ENCODE measurements at regions not wholly inside any gene's neighbourhood (a gene's known extent, or its start where the extent isn't known, plus 50 kb on each side); places are given as distances from the start of the nearest gene placed in this dataset.
"Not testable (repeated sequence)": the region's sequence is repeated elsewhere in the genome, so short reads cannot be mapped to it uniquely, and the experiment has no call there.

DNA sequence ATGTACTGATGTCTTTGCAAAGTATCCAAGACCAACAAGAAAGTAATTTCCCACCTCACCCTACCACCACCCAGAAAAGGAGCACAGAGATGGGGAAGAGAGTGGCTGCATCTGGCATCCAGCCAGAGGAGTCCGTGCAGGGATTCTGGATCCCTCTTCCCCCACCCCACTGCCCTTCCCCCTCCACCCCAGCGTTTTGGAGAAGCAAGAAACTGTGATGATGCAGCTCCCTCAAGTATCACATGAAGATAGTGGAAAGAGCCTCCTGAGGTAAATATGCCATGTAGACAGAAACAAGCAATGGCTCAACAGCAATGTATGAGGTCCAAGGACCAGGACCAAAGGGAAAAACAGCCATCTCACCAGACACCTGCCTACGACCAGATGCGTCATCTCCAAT is 153.8 kb downstream of the DEPDC1B start:
- no peak for DNase-seq (ENCODE audit: low spot score)

DNA sequence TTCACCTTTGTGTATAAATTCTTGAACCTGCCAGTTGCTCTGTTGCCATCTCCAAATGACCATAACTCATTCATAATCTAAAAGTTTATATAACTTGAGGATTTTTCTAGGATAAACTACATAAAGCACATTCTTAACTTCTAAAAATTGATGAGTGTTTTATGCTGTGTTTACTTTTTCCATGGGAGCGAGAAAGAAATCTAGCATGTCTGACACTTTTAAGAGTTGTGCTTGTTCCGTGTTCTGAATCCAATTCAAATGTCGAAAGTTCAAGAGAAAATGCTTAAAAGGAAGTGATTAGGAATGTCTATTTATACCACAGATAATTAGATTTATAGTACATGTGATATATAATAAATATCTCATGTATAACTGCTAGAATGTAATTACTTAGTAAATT is 154.4 kb downstream of the DEPDC1B start:
- DNase-seq (ENCODE audit: low spot score) = no peak

DNA sequence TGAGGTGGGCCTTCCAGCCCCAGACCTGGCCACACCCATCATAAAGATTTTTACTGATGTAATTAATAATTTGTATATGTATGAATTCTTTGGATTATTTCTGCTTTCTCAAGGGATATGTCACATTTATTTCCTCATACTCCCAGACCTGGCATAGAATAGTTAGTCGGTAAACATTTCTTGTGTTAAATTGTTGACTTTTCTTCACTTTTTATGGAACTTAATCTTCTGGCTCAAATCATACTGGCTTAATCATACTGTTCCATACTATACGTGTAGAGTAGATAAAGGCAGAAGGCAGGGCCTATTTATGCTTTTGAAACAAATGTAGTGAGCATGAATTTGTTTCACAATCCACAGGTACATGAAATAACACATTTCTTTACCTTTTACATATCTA is 155.8 kb downstream of the DEPDC1B start:
- no peak for DNase-seq (ENCODE audit: low spot score)

DNA sequence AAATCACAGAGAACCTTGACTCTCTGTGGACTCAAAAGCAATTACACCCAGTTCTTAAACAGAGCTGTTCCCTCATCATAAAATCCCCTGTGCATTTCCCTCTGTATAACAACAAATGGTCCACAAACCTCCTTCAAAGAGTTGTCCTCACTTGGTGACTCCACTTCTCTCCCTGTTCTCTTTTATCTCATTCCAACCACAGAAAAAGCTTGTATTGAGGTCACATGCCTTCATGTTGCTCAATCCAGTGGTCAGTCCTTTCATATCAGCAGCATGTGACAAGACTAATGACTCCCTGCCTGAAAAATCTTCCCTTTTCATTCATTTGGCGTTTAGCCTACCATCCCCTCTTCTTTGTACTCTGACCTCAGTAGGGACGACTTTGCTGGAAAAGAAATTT is 158.0 kb downstream of the DEPDC1B start:
- no peak for DNase-seq (ENCODE audit: low spot score)

DNA sequence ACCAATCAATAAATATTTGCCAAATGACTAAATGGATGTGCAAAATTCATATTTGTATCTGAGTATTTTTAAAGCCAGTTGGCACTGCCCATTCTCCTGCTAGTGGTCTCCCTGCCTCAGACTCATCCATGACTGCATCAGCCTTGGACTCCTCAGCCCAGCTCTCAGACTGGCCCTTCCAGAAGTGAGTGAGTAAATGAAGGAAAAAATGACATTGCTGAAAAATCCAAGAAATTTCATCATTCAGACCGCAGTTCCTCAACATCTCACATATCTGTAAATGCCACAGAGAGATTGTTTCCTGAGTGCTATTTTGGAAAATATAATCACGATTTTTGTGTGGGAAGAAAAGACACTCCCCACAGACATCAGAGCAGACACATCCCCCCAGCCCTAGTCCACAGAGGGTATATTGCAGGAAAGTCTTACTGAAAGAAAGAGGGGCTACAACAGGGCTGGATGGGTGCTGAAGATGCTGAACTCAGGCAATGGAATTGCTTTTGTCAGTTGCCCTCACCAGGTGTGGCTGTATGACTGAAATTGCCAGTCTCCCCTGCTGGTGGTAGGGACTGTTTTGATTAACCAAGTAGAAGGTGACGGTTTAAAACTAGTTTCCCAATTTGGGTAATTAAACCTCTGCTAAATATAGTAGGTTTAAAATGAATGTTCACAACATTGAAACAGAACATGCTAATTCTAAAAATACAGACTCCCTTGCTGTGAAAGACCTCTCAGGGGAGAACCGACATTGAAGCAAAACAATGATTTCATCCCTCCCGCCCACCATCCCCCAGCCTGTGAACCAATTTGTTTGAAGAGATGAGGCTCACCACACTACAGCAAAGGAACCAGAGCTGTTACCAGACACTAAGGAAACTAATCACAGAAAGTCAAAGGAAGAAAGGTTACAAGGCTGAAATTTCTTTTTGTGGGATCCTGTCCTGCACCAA is 158.8 kb downstream of the DEPDC1B start:
- no peak for DNase-seq (ENCODE audit: low spot score)

DNA sequence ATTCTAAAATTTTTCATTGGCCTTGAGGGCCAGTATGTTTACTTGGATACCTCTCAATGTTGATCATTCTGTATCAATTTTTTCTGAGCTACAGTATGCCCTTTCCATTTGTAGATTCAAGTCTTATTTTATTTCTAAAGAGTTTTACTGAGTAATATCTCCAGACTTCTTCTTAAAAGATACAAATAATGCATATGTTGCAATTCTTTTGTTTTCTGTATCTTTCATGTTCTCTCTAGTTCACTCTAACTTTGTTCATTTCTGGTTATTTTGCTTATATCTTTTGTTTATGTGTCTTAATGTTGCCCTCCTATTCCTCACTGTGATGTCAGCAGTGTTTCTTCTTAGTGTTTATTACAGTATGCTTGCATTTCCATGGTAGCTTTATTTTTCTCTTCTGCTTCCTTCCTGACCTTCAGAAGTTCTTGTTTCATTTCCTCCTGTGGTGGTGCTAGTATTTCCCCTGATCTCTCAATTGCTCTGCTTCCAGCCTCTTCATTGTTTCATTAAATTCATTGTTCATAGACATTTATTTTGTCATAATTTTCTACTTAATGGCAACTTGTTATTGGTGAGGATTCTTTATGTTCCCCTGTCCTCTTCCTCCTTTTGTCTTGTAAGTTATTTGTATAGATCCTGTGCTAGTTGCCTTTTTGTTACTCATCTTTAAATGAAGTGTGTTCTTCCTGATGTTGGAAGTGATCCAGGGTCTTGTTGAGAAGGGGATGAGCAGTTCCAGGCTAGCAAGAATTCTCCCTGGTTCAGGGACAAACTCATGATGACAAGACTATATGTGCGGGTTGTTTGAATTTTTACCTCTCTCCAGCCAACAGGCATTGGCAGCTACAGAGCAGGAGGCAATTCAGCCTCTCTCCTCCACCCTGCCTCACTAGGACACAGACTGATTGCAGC is 160.8 kb downstream of the DEPDC1B start:
- DNase-seq (ENCODE audit: low spot score) = no peak

DNA sequence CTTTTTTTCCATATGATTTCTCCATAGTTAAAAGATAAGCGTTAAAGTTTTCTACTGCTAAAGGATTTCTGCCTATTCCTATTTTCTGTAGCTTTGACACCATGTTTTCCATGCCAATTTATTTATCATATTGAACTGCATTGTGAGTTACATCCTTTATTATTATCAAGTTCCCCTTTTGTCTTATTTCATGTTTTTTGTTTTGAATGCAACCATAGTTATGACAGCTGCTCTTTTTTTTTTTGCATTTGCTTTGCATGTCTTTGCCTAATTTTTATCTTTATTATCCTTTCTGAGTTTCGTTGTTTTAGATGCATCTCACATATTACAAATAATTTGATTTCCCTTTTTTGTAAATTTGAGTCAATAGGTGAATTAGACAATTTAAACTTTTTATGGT is 161.5 kb downstream of the DEPDC1B start:
- no peak for DNase-seq (ENCODE audit: low spot score)

DNA sequence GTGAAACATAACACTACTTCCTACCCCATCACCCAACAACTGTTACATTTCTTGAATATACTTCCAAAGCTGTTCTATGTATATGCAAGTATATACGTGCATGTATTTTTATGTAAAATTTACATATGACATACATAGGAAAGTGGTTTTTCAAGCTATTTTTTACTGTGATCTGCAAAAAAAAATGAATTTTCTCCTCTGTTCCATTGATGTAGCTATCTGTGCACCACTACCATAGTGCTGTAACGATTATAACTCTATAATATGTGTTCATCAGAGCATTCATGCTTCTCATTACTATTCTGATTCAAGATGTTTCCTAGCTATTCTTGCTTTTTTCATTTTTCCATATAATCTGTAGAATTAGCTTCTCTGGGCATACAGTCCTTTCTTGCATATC is 164.0 kb downstream of the DEPDC1B start:
- no peak for DNase-seq (ENCODE audit: low spot score)

DNA sequence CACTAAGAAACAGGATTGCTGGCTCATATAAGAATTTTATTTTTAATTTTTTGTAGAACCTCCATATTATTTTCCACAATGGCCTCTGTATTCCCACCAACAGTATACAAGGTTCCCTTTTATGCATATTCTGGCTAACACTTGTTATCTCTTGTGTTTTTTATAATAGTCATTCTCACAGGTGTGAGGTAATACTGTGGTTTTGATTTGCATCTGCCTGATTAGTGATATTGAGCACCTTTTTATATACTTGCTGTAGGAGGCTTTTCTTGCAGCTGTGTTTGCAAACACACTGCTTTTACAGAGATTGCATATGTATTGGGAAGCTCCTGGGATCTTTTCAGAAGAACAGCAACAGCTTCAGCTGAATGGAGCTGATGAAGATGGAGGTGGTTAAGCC is 164.8 kb downstream of the DEPDC1B start:
- DNase-seq (ENCODE audit: low spot score) = no peak

DNA sequence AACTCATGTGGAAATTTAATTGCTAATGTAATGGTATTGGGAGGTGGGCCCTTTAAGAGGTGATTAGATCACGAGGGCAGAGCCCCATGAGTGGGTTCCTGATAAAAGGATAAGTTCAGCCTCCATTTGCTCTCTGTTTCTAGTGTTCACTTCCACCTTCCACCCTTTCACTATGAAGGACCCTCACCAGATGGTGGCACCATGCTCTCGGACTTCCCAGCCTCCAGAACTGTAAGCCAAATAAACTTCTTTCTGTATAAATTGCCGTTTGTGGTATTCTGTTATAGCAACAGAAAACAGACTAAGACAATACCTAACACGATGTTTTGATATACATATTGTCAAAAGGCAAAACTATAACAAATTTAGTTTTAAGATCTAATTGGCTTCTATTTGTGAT is 166.2 kb downstream of the DEPDC1B start:
- DNase-seq (ENCODE audit: low spot score) = no peak

DNA sequence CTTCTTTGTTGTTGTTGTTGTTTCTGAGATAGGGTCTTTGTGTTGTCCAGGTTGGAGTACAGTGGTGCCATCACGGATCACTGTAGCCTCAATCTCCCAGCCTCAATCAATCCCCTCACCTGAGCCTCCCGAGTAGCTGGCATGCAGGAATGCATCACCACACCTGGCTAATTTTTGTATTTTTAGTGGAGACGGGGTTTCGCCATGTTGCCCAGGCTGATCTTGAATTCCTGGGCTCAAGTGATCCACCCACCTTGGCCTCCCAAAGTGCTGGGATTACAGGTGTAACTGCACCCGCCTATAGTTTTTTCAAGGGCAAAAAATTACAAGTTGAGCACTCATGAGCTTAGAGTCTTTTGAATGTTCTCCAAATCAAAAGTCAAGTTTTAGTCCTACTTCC is 167.2 kb downstream of the DEPDC1B start:
- not testable (repeated sequence) for DNase-seq (ENCODE audit: low spot score)

DNA sequence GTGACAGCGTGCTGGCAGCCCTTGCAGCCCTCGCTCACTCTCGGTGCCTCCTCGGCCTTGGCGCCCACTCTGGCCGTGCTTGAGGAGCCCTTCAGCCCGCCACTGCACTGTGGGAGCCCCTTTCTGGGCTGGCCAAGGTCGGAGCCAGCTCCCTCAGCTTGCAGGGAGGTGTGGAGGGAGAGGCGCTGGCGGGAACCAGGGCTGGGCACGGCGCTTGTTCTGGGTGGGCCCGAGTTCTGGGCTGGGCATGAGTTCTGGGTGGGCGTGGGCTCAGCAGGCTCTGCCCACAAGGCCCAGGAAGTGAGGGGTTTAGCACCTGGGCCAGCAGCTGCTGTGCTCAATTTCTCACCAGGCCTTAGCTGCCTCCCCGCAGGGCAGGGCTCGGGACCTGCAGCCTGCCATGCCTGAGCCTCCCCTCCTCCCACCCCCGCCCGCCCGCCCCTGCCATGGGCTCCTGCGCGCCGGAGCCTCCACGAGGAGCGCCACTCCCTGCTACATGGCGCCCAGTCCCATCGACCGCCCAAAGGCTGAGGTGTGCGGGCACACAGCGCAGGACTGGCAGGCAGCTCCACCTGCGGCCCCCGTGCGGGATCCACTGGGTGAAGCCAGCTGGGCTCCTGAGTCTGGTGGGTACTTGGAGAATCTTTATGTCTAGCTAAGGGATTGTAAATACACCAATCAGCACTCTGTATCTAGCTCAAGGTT is 169.7 kb downstream of the DEPDC1B start:
- not testable (repeated sequence) for DNase-seq (ENCODE audit: low spot score)

DNA sequence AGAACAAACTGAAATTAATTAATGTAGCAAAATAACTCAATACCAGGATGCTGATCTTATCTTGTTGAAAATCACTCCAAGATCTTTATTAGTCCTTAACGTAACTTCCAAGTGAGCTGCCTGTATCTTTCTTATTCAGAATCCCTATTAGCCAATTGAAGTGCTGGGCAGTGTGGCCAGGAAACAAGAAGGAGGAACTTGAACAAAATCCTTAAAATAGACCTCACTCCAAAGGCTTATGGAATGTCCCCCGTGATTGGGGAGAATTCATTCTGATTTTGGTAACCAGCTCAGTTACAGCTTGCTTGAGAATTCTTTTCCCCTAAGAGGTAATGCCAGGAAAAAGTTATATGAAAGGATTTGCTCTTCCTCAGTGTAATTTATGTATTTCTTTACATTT is 171.0 kb downstream of the DEPDC1B start:
- no peak for DNase-seq (ENCODE audit: low spot score)

DNA sequence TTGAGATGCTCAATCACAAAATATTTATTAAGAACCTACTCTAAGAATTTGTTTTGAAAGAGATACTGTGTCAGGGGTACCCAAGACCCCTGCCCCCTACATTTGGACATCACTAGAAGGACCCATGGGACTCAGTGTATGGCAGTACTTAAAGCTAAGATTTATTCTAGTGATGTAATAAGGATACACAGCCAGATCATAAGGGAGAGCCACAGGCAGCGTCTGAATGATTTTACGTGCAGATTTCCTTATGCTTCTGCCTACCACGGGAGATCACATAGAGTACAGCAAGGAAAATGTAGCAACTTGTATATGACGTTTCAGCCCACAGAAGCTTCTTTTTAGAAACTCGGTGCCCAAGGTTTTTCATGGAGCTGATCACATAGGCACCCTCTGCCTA is 172.9 kb downstream of the DEPDC1B start:
- no peak for DNase-seq (ENCODE audit: low spot score)

DNA sequence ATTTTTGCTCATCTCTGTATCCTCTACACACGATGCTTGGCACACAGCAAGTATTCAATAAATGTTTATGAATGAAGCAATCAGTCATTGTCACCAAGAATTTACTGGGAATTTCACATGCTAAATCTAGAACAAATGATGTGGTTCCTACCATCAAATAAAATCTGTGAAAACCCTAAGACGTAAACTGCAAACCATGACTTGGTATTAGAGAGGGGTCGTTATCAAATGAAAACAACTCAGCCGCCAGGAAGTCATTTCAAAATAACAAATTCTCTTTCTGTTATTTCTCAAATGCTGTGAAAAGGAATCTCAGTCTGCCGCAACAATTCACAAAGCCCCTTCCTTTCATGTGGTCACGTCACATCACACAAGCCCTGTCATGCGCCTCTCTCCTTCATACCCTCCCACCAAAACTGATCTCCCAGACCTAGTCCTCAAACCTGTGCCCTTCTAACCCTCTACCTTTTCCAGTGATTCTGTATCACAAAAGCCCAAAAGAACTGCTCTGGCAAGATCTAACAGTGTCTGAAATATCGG is 173.6 kb downstream of the DEPDC1B start:
- no peak for DNase-seq (ENCODE audit: low spot score)

DNA sequence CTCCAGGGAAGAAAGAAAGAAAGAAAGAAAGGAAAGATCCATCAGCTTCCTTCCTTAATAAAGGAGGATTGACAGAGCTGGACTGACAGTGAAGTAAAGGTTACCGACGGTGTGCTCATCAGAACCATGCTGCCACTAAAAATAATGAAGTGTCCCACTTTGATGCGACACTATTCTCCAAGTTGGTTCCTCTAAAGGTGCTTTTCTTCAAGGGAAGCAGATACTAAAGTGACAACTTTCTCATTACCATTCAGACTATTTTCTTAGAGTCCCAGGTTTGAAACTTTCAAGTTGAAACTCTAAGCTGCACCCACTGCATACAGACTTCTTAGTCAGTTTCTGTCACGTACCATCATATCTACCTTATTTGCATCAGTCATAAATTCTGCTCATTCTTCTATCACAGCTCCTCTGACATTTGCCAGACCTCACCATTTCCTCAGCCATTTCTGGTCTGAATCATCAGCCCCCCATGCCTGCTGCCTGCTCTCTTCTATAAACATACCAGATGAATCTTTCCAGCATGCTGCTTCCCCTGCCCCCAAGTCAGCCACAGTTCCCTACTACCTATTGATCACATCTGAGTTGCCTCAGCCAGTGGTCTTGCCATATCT is 177.6 kb downstream of the DEPDC1B start:
- DNase-seq (ENCODE audit: low spot score) = no peak

DNA sequence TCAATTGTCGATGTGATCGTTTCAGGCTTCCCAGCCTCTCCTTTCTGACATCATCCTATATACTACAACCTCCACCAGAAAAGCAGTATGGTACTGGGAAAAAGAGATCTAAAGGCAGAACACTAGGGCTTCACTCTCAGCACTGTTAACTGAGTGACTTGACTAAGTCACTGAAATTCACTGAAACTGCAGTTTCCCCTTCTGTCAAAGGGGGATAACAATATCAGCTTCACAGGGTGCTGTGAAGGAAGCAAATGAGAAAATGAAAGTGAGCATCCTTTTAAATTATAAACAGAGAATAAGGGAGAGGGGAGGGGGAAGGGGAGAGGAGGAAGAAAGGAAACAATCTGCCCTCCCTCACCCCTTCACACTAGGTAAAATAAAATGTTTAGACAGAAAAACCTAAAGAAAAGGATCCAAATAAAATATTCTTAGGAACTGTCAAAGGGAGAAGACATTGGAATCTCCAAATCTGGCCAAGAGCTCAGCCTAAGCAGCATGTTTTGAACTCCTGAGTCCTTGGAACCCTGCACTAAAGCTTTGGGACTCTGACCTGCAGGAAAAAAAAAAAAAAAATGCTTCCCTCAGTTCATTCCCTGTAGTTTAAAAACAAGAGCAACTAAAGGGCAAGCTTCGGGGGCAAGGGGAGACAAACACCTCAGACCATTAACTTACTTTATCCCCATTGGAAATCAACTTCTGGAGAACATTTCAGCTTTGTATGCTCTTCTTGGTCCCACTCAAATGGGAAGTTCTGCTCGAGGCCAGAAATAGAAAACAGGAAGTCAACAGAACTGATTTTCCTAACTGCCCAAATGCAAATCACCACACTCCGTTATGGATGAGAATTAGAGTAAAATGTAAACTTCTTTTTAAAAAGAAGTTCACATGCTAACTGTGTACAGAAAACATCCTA is 178.3 kb downstream of the DEPDC1B start:
- DNase-seq (ENCODE audit: low spot score) = no peak

DNA sequence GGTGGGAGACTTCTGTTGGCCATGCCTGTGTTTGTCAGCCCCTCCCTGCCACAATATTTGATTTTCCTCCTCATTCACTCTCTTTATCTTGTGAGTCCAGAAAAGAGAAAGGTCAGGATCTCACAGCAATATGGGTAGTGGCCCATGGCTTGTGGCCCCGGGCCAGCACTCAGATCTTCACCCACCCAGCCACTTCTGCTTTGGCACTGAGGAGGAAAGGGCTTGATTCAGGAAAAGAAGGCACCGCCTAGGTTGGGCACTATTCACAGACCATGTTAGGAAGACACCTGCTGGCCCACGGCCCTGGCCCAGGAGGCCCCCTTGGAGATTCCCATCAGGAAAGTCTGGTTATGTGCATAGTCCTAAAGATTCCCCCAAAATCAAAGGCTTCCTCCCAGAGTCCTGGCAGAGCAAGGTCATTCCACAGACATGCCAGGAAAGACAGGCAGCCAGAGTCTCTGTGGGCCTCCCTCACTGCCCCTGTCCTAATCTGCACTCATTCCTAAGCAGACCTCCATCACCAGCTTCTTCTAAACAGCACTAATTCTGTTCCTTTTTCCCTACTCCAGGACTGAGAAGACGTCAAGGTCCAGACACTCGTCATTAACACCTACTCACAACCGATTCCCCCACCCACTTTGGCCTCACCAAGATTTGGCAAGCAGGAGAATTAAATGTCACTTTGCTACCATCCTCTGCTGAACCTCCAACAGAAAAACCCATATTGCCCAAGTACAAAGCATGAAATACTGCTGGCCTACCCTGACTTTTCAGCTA is 179.3 kb downstream of the DEPDC1B start:
- no peak for DNase-seq (ENCODE audit: low spot score)

DNA sequence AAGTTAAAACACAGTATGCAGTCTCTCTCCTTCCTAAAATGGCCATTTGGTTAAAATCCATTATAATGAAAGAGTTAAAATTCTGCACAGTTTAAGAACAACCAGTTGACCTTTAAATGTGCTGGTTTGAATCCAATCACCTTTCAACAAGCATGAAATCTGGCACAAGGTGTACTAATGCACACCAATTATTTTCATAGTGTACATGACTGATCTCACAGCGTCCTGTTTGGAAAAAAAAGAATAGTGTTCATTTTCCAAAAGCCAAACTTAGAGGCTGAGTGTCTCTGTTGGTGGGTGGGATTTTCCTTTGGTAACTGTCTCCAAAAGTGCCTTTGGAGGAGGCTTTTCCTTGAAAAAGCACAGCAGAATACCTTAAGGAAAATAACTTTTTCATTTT is 180.6 kb downstream of the DEPDC1B start:
- no peak for DNase-seq (ENCODE audit: low spot score)

DNA sequence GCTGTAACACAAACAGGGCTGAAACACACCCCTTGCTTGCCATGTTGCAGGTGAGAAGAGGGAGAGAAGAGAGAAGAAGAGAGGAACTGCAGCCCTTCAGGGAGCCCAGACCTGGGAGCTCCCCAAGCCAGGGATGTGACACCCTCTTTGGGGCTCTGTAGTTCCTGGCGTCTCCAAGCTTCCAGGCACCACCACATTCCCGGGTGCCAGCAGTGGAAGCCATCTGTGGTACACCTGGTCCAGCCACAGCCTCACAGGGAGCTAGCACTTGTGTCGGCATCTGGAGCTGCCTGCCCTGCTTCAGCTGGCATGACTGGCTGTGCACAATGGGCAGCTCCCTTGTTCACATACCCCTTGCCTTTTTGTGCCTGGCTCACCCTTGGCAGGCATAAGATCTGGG is 182.1 kb downstream of the DEPDC1B start:
- DNase-seq (ENCODE audit: low spot score) = no peak

Measured in AG08395 (cell line).